ENCODE measurements at regions not wholly inside any gene's neighbourhood (a gene's known extent, or its start where the extent isn't known, plus 50 kb on each side); places are given as distances from the start of the nearest gene placed in this dataset.

DNA sequence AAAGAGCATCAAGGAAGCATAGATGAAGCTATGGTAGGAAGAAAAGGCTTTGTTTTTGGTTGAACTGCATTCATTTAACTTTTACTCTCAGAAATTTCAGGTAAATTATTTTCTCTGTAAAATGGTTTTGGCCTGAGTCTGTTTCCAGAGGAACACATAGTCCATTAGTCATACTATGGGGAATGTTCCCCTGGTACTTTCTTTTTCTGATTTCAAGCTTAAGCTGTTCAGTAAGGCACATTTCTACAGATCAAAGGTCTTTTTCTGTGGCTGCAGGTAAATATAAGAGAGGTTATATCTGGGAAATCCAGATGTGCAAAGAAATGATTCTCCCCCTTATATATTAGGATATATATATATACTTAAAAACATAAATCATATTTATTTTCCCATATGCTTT, 1744.4 kb upstream of the ADGRL3 start:
- H2AFZ ChIP-seq: no peak overlapping the region
- no peak overlapping the region for H3K4me3 ChIP-seq
- no peaks in the 10 kb centered on the region for H4K20me1 ChIP-seq (replicated peaks; ENCODE audit: insufficient read depth)
- H3F3A ChIP-seq (replicated peaks; ENCODE audit: low read depth): no peaks in the 10 kb centered on the region
- Mint-ChIP-seq H3K9me3 (no peaks in the 10 kb centered on the region), H3K4me3 (no peak overlapping the region), H3K4me1 (peaks cover 4% of the 10 kb centered on the region; the same call in 2 of the 3 replicates), H3K27me3 (ENCODE audit: insufficient read depth, low read depth, poor library complexity) (no peaks in the 10 kb centered on the region), H3K27ac (no peak overlapping the region), H3K36me3 (ENCODE audit: low read depth) (no peaks in the 10 kb centered on the region)
- H3K79me2 ChIP-seq (replicated peaks; ENCODE audit: insufficient read depth): no peaks in the 10 kb centered on the region
- DNase-seq (ENCODE audit: low spot score) (no peak), ATAC-seq (no peak)
- H3K4me2 ChIP-seq: no peak overlapping the region
- no peaks in the 10 kb centered on the region for H3K9me2 ChIP-seq (ENCODE audit: insufficient read depth)
- H3K27ac ChIP-seq (ENCODE audit: low read depth): no peak overlapping the region
- H3K4me1 ChIP-seq (ENCODE audit: insufficient read depth): peaks cover 4% of the 10 kb centered on the region; the same call in 1 of the 2 replicates
- TF ChIP-seq NANOG (IDR thresholded peaks at IDR 0.05; ENCODE audit: borderline replicate concordance) (no peak), ZNF331 (CRISPR knock-in tag; IDR thresholded peaks at IDR 0.05; ENCODE audit: low read depth) (no peak), POLR2AphosphoS5 (IDR thresholded peaks at IDR 0.05; ENCODE audit: low read depth) (no peak), REST (IDR thresholded peaks at IDR 0.05; ENCODE audit: unreplicated experiment) (no peak)
- TF ChIP-seq, protein P1, sequence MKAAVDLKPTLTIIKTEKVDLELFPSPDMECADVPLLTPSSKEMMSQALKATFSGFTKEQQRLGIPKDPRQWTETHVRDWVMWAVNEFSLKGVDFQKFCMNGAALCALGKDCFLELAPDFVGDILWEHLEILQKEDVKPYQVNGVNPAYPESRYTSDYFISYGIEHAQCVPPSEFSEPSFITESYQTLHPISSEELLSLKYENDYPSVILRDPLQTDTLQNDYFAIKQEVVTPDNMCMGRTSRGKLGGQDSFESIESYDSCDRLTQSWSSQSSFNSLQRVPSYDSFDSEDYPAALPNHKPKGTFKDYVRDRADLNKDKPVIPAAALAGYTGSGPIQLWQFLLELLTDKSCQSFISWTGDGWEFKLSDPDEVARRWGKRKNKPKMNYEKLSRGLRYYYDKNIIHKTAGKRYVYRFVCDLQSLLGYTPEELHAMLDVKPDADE (IDR thresholded peaks at IDR 0.05): no peak
- TF ChIP-seq, protein P2, sequence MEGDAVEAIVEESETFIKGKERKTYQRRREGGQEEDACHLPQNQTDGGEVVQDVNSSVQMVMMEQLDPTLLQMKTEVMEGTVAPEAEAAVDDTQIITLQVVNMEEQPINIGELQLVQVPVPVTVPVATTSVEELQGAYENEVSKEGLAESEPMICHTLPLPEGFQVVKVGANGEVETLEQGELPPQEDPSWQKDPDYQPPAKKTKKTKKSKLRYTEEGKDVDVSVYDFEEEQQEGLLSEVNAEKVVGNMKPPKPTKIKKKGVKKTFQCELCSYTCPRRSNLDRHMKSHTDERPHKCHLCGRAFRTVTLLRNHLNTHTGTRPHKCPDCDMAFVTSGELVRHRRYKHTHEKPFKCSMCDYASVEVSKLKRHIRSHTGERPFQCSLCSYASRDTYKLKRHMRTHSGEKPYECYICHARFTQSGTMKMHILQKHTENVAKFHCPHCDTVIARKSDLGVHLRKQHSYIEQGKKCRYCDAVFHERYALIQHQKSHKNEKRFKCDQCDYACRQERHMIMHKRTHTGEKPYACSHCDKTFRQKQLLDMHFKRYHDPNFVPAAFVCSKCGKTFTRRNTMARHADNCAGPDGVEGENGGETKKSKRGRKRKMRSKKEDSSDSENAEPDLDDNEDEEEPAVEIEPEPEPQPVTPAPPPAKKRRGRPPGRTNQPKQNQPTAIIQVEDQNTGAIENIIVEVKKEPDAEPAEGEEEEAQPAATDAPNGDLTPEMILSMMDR (conservative IDR thresholded peaks at IDR 0.05; ENCODE audit: low read depth in 2 of 2): no peak
- H3K27me3 ChIP-seq (ENCODE audit: insufficient read depth): no peaks in the 10 kb centered on the region
- no peaks in the 10 kb centered on the region for H3K36me3 ChIP-seq (ENCODE audit: insufficient read depth)

DNA sequence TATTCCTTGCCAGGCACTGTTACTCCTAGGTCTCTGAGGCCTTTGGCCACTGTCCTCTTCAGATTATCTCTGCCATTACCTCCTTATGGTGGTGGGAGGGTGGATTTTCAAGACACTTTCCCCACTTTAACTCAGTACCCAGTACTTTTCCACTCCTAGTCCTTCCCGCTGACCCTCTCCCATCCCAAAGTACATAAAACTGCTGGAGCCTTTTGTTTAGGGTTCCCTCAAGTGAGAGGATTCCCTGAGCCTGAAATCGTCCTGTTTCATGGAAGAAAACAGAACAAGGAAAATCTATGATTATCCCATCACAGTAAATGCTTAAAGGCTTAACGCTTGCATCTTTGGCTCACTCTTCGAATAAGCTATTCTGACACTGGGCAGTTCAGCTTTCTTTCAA, 1742.5 kb upstream of the ADGRL3 start:
- Histone ChIP-seq H3K79me2 (replicated peaks; ENCODE audit: insufficient read depth) (no peaks in the 10 kb centered on the region), H4K20me1 (replicated peaks; ENCODE audit: insufficient read depth) (no peaks in the 10 kb centered on the region), H3K27ac (ENCODE audit: low read depth) (no peak overlapping the region), H3K27me3 (ENCODE audit: insufficient read depth) (no peaks in the 10 kb centered on the region), H3K4me1 (ENCODE audit: insufficient read depth) (peaks cover 4% of the 10 kb centered on the region; the same call in 1 of the 2 replicates), H3K4me3 (no peak overlapping the region), H3K4me2 (no peak overlapping the region), H2AFZ (peak overlapping the region; percentile 97), H3K9me2 (ENCODE audit: insufficient read depth) (no peaks in the 10 kb centered on the region), H3K36me3 (ENCODE audit: insufficient read depth) (no peaks in the 10 kb centered on the region), H3F3A (replicated peaks; ENCODE audit: low read depth) (no peaks in the 10 kb centered on the region)
- no peaks in the 10 kb centered on the region for H3K36me3 Mint-ChIP-seq (ENCODE audit: low read depth)
- peak; percentile 51; the same call in 1 of the 3 replicates for ATAC-seq
- no peaks in the 10 kb centered on the region for H3K9me3 Mint-ChIP-seq
- H3K27me3 Mint-ChIP-seq (ENCODE audit: insufficient read depth, low read depth, poor library complexity): no peaks in the 10 kb centered on the region
- peaks cover 4% of the 10 kb centered on the region; the same call in 2 of the 3 replicates for H3K4me1 Mint-ChIP-seq
- peak; percentile 4 for DNase-seq (ENCODE audit: low spot score)
- H3K27ac Mint-ChIP-seq: no peak overlapping the region
- TF ChIP-seq STAT1 (IDR thresholded peaks at IDR 0.05; ENCODE audit: unreplicated experiment) (no peak), JUNB (IDR thresholded peaks at IDR 0.05; ENCODE audit: unreplicated experiment) (no peak), NANOG (IDR thresholded peaks at IDR 0.05; ENCODE audit: borderline replicate concordance) (no peak), EZH2 (IDR thresholded peaks at IDR 0.05; ENCODE audit: low read depth, unreplicated experiment) (no peak), EZH2phosphoT487 (IDR thresholded peaks at IDR 0.05; ENCODE audit: unreplicated experiment) (no peak), POLR2AphosphoS5 (IDR thresholded peaks at IDR 0.05; ENCODE audit: low read depth) (no peak), ZNF331 (CRISPR knock-in tag; IDR thresholded peaks at IDR 0.05; ENCODE audit: low read depth) (no peak), CREB1 (CRISPR knock-in tag; IDR thresholded peaks at IDR 0.05; ENCODE audit: low read depth) (no peak)
- TF ChIP-seq, protein P2 (conservative IDR thresholded peaks at IDR 0.05; ENCODE audit: low read depth in 2 of 2): no peak
- TF ChIP-seq, protein P1 (IDR thresholded peaks at IDR 0.05): no peak
- H3K4me3 Mint-ChIP-seq: no peak overlapping the region
